HepG2 (cell line): ENCODE measurements at regions not wholly inside any gene's neighbourhood (a gene's known extent, or its start where the extent isn't known, plus 50 kb on each side); places are given as distances from the start of the nearest gene placed in this dataset.

Experiments used
- ATAC-seq: fragments of 200-7000 bp; cut with Tn5 transposase; 3 replicates; pipeline ENCODE4 v1.9.1; 2020; ENCODE audit warnings: mild to moderate bottlenecking, moderate library complexity
- BruUV-seq: library from RNA; stranded (reverse); fragments of 400-500 nt; replicated peaks from 2 replicates; lab custom pipeline; 2021; lab: Mats Ljungman, UMichigan
- CTCF ChIA-PET: fragments of 300-600 bp; formaldehyde crosslinking; extraction: SDS; loops from one replicate; lab custom pipeline; 2021; ENCODE audit warnings: low total read pairs, inconsistent platforms, low intra/inter-chr PET ratio; lab: Yijun Ruan, JAX
- POLR2A ChIA-PET: fragments of 350-600 bp; sonication (Branson Sonifier 250); formaldehyde crosslinking; loops from one replicate; lab custom pipeline; 2020; ENCODE audit warnings: antibody characterized with exemption, inconsistent platforms; lab: Yijun Ruan, JAX
- DNase-seq: peaks from one replicate; pipeline ENCODE4 v3.0.0-alpha.2; 2015; ENCODE audit warnings: low spot score
- FAIRE-seq: peaks from 3 replicates; lab custom pipeline; 2011; peaks lifted over from hg19 to GRCh38; lab: Jason Lieb, UNC
- H2AFZ ChIP-seq: one replicate; pipeline ENCODE4 v1.6.1; 2011; ENCODE audit warnings: low read length, inconsistent platforms
- H3K27ac ChIP-seq: fragments of 300-600 bp; 3 replicates; pipeline ENCODE4 v1.8.0; 2011; ENCODE audit warnings: mixed run types, mild to moderate bottlenecking, mixed read lengths, low read length, inconsistent platforms; ENCODE audit not compliant: insufficient read depth; ENCODE audit errors: extremely low read length
- H3K27me3 ChIP-seq, 2 experiments: fragments of 200-600 bp in 1 of 2; 2 replicates in 1 of 2; 3 replicates in 1 of 2; pipeline versions ENCODE4 v1.6.0 to v1.8.0; 2011; ENCODE audit warnings: low read length in 2 of 2, mild to moderate bottlenecking in 2 of 2, moderate library complexity in 2 of 2, inconsistent platforms in 1 of 2; ENCODE audit not compliant: insufficient read depth in 2 of 2, control insufficient read depth in 1 of 2
- H3K36me3 ChIP-seq, 2 experiments: fragments of 200-600 bp in 1 of 2; replicated peaks in 1 of 2; 2 replicates in 1 of 2; 3 replicates in 1 of 2; pipeline versions ENCODE4 v1.5.1 to v1.8.0; 2011; ENCODE audit warnings: low read length in 2 of 2, inconsistent platforms in 1 of 2; ENCODE audit not compliant: insufficient read depth in 2 of 2, control insufficient read depth in 1 of 2
- H3K4me1 ChIP-seq: 2 replicates; pipeline ENCODE4 v1.5.1; 2012; ENCODE audit warnings: low read length, inconsistent platforms; ENCODE audit not compliant: insufficient read depth
- H3K4me2 ChIP-seq: 2 replicates; pipeline ENCODE4 v1.6.0; 2011; ENCODE audit warnings: low read depth, low read length, inconsistent platforms
- H3K4me3 ChIP-seq, 3 experiments: fragments of 200-600 bp in 1 of 3; sonication (generic), shearing (Covaris generic) in 1 of 3; replicated peaks in 1 of 3; 2 replicates each; pipeline ENCODE4 v1.5.1; 2011 to 2016; ENCODE audit warnings: low read length in 3 of 3, inconsistent platforms in 2 of 3, low read depth in 2 of 3, mild to moderate bottlenecking in 2 of 3, control low read depth in 1 of 3, mixed read lengths in 1 of 3; ENCODE audit not compliant: insufficient read depth in 1 of 3
- H3K79me2 ChIP-seq: one replicate; pipeline ENCODE4 v1.6.1; 2011; ENCODE audit warnings: low read length, inconsistent platforms; ENCODE audit not compliant: insufficient read depth
- H3K9ac ChIP-seq: 2 replicates; pipeline ENCODE4 v1.6.0; 2011; ENCODE audit warnings: mild to moderate bottlenecking, low read depth, low read length, inconsistent platforms; ENCODE audit not compliant: insufficient read depth
- H3K9me3 ChIP-seq: 2 replicates; pipeline ENCODE4 v1.5.1; 2012; ENCODE audit warnings: mild to moderate bottlenecking, low read length
- H4K20me1 ChIP-seq: 2 replicates; pipeline ENCODE4 v1.6.0; 2011; ENCODE audit warnings: inconsistent platforms, mild to moderate bottlenecking, low read length, moderate library complexity; ENCODE audit not compliant: insufficient read depth
- ZNF367 ChIP-seq: sonication (generic); formaldehyde crosslinking; IDR thresholded peaks from 2 replicates; pipeline ENCODE4 v1.4.0; 2020; ENCODE audit warnings: missing genetic modification reagents, borderline replicate concordance
- ZSCAN12 ChIP-seq: sonication (generic); formaldehyde crosslinking; IDR thresholded peaks from 2 replicates; pipeline ENCODE4 v1.9.0; 2021; ENCODE audit warnings: mild to moderate bottlenecking, missing genetic modification reagents
- WGBS: methylation state at CpG from one replicate; pipeline ENCODE4 v1.1.6; 2017; ENCODE audit warnings: low lambda C conversion rate; 5-methylcytosine and 5-hydroxymethylcytosine counted together
- in situ Hi-C: cut with HindIII; loops from 2 replicates; pipeline ENCODE4 v1.10.0; 2017; ENCODE audit warnings: low pct_unique_long_range_greater_than_20kb; ENCODE audit not compliant: extremely low pct_ligation_motif_present
- intact Hi-C: fragments of 100-400 bp; cut with micrococcal nuclease; formaldehyde crosslinking; loops from one replicate; pipeline ENCODE4 v1.10.0; 2022; ENCODE audit not compliant: unreplicated experiment
- TF ChIP-seq, protein P1 (sequence below): sonication (generic); formaldehyde crosslinking; IDR thresholded peaks from 2 replicates; pipeline ENCODE4 v1.4.0; 2020; ENCODE audit warnings: missing genetic modification reagents
- TF ChIP-seq, protein P2 (sequence below): sonication (generic); formaldehyde crosslinking; IDR thresholded peaks from 2 replicates; pipeline ENCODE4 v1.4.0; 2020; ENCODE audit warnings: missing genetic modification reagents, mild to moderate bottlenecking, borderline replicate concordance

DNA sequence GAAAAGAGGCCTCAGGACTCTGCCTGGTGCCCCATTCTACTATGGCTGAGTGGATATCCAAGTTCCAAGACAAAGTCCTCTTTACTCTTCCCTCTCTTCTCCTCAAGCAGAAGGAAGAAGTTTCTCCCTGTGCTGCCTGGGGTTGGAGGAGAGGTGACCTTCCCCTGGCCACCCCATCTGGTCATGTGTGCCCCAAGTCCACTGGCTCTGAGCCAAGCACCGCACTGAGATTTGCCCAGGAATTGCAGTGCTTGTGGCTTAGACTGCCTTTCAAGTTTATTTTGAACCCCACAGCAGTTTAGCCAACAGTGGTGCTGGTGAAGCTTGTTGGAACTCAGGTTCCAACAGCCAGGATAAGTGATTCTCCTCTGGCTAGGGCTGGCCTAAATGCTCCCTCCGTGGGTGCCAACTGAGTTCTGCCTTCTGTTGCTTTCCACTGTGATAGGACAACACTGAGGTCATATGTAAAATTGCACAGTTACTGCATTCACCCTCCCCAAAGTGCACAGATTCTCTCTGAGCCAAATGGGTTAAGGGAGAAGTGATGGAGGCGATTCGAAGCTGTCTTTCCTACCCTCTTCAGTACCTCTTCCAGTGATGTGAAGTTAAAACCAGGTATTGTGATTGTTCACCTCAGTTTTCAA is 69.9 kb downstream of the TMCO5A start (continued):
- TF ChIP-seq, protein P1, sequence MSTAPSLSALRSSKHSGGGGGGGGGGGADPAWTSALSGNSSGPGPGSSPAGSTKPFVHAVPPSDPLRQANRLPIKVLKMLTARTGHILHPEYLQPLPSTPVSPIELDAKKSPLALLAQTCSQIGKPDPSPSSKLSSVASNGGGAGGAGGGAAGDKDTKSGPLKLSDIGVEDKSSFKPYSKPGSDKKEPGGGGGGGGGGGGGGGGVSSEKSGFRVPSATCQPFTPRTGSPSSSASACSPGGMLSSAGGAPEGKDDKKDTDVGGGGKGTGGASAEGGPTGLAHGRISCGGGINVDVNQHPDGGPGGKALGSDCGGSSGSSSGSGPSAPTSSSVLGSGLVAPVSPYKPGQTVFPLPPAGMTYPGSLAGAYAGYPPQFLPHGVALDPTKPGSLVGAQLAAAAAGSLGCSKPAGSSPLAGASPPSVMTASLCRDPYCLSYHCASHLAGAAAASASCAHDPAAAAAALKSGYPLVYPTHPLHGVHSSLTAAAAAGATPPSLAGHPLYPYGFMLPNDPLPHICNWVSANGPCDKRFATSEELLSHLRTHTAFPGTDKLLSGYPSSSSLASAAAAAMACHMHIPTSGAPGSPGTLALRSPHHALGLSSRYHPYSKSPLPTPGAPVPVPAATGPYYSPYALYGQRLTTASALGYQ (CRISPR knock-in tag) = no peak
- no peak for TF ChIP-seq ZNF367

DNA sequence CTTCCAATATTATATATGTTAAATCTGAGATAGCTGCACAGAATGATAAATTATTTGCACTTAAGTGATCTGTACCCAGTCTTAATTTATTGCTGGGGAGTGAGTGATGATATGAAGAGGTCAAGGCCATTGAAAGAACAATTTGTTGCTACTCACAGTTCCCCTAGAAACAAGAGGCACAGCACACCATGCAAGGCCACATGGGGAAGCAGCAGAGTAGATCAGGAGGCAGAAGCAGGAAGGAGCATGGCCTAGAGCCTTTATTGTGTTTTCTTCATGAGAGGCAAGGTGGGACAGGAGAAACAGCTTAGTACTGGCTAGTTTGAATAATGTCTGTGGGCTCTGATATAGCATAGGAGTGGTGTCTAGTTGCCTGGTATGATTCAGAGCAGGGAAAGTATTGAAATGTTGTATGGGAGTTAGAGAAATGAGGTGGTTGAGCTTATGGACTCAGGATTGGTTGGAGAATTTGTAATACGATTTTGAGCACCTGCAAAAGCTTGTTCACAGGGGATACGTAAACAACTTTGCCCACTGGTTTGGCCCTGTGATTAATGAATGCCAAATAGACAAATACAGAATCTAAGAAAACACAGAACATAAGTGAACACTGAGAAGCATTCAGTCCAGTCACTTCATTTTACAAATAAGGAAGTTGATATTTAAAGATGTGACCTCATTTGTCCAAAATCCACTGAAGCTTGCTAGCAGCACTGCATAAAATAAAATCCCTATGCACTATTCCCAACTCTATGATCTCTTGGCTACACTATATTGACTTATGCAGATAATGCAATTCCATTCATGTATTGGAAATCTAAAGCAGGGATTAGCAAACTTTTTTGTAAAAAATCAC is 71.7 kb downstream of the TMCO5A start:
- Histone ChIP-seq H3K27ac (no peak overlapping the region), H3K4me3 (no peak overlapping the region), H3K27me3 (no peaks in the 10 kb centered on the region), H3K4me1 (no peaks in the 10 kb centered on the region), H3K36me3 (no peaks in the 10 kb centered on the region), H3K4me2 (no peak overlapping the region)
- in situ Hi-C loops (loop anchor here (25.0 kb wide), 1 partner anchor 681 kb away; no protein-coding TSS in a partner anchor), intact Hi-C loops (no loop called here)
- no peak for DNase-seq
- WGBS = 24% methylated on average over 2 of the region's 2 CpGs
- no TSS peak for BruUV-seq
- ChIA-PET POLR2A (no interaction called here), CTCF (no interaction called here)
- ATAC-seq = no peak
- TF ChIP-seq ZSCAN12 (CRISPR knock-in tag) = no peak
- TF ChIP-seq, protein P2, sequence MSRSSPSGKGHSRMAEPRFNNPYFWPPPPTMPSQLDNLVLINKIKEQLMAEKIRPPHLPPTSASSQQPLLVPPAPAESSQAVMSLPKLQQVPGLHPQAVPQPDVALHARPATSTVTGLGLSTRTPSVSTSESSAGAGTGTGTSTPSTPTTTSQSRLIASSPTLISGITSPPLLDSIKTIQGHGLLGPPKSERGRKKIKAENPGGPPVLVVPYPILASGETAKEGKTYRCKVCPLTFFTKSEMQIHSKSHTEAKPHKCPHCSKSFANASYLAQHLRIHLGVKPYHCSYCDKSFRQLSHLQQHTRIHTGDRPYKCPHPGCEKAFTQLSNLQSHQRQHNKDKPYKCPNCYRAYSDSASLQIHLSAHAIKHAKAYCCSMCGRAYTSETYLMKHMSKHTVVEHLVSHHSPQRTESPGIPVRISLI = no peak
- TF ChIP-seq, all 625 proteins: peak for 0
- H3K79me2 ChIP-seq = no peaks in the 10 kb centered on the region
- no peak overlapping the region for H3K9ac ChIP-seq
- no peak for FAIRE-seq
- no peaks in the 10 kb centered on the region for H3K9me3 ChIP-seq
- no peak overlapping the region for H2AFZ ChIP-seq
- no peaks in the 10 kb centered on the region for H4K20me1 ChIP-seq
